ENCODE measurements at regions not wholly inside any gene's neighbourhood (a gene's known extent, or its start where the extent isn't known, plus 50 kb on each side); places are given as distances from the start of the nearest gene placed in this dataset.
"Not testable (repeated sequence)": the region's sequence is repeated elsewhere in the genome, so short reads cannot be mapped to it uniquely, and the experiment has no call there.

DNA sequence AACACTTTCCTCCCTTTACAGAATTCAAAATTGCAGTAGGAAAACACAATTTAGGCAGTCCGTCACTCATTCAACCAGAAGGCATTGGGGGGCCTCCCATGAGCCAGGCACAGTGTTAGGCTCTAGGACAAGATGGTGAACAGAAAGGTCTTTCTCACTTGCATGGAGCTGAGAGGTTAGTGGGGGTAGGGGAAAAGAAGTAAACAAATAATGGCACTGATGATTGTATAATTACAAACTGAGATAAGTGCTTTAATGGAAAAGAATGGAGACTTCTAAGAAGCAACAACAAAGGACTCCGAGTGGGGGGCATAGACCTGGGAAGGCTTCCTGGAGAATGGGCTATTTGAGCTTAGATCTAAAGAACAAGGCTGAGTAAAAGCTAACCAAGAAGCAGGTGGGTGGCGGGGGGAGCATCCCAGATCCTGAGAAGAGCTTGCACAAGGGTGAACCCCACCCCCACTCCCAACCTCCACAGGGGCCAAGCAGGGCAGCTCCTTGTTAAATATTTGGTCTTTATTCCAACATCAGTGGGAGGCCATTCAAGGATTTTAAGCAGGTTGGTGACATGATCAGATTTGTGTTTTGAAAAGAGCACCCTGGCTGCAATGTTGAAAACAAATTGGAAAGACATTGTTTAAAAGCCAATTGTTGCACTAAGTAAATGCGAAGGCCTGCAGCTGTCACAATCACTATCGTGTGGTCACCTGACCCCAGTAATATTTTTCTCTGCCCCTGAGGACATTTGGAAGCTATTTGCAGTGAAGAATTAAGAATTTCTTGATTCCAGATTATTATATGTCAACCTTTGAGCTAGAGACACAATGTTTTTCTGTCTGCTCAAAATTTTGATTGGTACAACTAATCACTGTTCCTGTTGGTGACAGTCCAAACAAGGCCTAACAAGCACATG is 73.9 kb upstream of the EFNA5 start:
- TF ChIP-seq CTCF (IDR thresholded peaks at IDR 0.05; ENCODE audit: low read depth, low read length, missing control alignments), result no peak
- DNase-seq (ENCODE audit: extremely low read depth, low read depth), result no peak
- no peak overlapping the region for H3K4me3 ChIP-seq (replicated peaks; ENCODE audit: low read depth, low read length)

DNA sequence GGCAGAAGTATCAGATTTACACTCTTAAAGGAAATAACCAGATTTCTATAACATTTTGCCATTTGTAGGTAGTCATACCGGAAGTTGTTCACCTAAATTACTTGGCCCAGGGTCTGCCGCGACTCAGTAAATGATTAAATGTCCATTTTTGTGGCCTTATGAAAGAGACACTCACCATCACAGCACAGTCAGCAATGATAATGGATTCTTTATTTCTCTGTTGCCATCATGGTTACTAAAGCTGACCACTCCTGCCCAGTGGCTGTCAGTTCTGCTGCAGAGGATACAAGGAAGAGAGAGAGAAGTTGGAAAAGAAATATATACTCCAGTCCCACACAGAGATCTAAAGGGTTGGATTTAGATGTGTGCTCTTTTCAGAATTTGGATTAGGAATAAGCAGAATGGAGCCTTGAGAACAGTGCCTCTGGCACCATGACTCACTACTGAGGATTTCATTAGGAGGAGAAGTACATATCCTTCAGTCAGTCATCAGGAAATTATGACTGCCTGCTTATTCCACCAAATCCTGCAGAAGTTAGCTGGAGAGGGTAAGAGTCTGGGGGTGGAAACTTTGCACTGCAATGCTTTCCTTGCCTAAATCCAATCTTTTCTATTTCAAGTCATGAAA is 72.8 kb upstream of the EFNA5 start:
- no peak for DNase-seq (ENCODE audit: extremely low read depth, low read depth)
- no peak for TF ChIP-seq CTCF (IDR thresholded peaks at IDR 0.05; ENCODE audit: low read depth, low read length, missing control alignments)

DNA sequence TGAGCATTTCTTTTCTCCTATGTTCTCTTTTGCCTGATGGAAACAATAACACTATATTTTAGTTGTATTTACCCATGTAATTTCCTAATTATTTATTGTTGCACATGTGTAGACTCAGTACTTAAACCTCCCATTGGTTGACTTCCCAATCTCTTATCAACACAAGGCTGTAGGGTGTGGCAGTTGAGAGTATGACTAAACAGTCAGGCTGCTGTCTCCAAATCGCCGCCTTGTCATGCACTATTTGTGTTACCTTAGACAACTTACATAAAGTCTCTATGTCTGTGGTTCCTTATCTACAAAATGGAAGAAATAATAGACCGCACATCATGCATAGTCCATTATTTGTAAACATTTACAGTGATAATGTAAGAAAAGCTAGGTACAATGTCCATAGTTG is 68.9 kb upstream of the EFNA5 start:
- no peak for TF ChIP-seq CTCF (IDR thresholded peaks at IDR 0.05; ENCODE audit: low read depth, low read length, missing control alignments)
- DNase-seq (ENCODE audit: extremely low read depth, low read depth), result no peak
- H3K4me3 ChIP-seq (replicated peaks; ENCODE audit: low read depth, low read length), result no peak overlapping the region

More for the DNA sequence above, 72.8 kb upstream of the EFNA5 start:
- H3K4me3 ChIP-seq (replicated peaks; ENCODE audit: low read depth, low read length), result no peak overlapping the region

DNA sequence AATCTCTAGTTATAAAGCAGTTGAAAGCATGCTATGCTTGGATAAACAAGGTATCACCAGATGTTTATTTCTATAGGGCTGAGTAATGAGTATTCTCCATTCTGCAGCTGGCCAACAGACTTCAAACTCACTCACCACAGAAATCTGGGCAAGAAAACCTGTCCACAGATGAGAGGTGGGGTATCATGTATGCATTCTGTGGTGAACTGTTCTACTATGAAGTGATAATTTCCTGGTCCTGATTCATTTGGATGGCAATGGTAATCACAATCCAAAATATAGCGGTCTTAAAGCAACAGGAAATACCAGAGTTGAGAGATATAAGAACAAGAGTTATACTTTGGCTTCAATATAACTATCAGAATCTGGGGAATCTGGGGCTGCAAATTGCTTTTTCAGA is 65.9 kb upstream of the EFNA5 start:
- no peak overlapping the region for H3K4me3 ChIP-seq (replicated peaks; ENCODE audit: low read depth, low read length)
- no peak for DNase-seq (ENCODE audit: extremely low read depth, low read depth)
- no peak for TF ChIP-seq CTCF (IDR thresholded peaks at IDR 0.05; ENCODE audit: low read depth, low read length, missing control alignments)

GRCh38 chr5:107736089-107736488 is 65.4 kb upstream of the EFNA5 start:
- not testable (repeated sequence) for H3K4me3 ChIP-seq (replicated peaks; ENCODE audit: low read depth, low read length); DNase-seq (ENCODE audit: extremely low read depth, low read depth)

- H3K4me3 ChIP-seq (replicated peaks; ENCODE audit: low read depth, low read length), result no peak overlapping the region
- no peak for TF ChIP-seq CTCF (IDR thresholded peaks at IDR 0.05; ENCODE audit: low read depth, low read length, missing control alignments)
- DNase-seq (ENCODE audit: extremely low read depth, low read depth), result no peak
These were observed 64.8 kb upstream of the EFNA5 start for GRCh38 chr5:107735558-107735957.

DNA sequence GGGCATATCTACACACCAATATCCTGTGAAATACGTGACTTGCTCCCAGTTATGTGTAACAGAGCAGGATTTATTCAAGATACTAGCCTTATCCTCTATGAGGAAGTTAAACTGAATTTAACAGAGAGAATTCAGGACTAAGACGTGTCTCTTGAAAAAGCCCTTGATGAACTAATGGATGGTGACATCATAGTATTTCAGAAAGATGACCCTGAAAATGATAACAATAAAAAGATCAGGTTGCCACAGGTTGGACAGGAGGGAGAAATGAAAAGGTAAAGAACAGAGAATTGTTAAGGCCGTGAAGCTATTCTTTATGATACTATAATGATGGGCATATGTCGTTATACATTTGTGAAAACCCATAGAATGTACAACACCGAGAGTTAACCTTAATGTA is 56.2 kb upstream of the EFNA5 start:
- TF ChIP-seq CTCF (IDR thresholded peaks at IDR 0.05; ENCODE audit: low read depth, low read length, missing control alignments), result no peak
- no peak overlapping the region for H3K4me3 ChIP-seq (replicated peaks; ENCODE audit: low read depth, low read length)
- no peak for DNase-seq (ENCODE audit: extremely low read depth, low read depth)

Data from HFF-Myc (cell line).